ENCODE measurements at regions not wholly inside any gene's neighbourhood (a gene's known extent, or its start where the extent isn't known, plus 50 kb on each side); places are given as distances from the start of the nearest gene placed in this dataset.

GRCh38 chrX:139237141-139237540, 293.4 kb upstream of the F9 start:
- TF ChIP-seq POLR2A (IDR thresholded peaks at IDR 0.05) (no peak), CTCF (IDR thresholded peaks at IDR 0.05) (no peak)

Measured in transverse colon (tissue), 3 donors.